GM23248 (cell line): ENCODE measurements at regions not wholly inside any gene's neighbourhood (a gene's known extent, or its start where the extent isn't known, plus 50 kb on each side); places are given as distances from the start of the nearest gene placed in this dataset.

Experiments
- DNase-seq: peaks from one replicate; pipeline ENCODE4 v3.0.0-alpha.2; 2015
- H2AFZ ChIP-seq: fragments of 200-600 bp; sonication (generic); 2 replicates; pipeline ENCODE4 v1.6.1; 2016; ENCODE audit warnings: antibody characterized with exemption
- H3F3A ChIP-seq: fragments of 200-600 bp; sonication (generic); 2 replicates; pipeline ENCODE4 v1.6.1; 2016; ENCODE audit warnings: mild to moderate bottlenecking, antibody characterized with exemption, mixed run types; ENCODE audit not compliant: insufficient read depth
- H3K27ac ChIP-seq: fragments of 200-600 bp; sonication (generic); 2 replicates; pipeline ENCODE4 v1.5.1; 2016; ENCODE audit warnings: mild to moderate bottlenecking
- H3K27me3 ChIP-seq: fragments of 200-600 bp; sonication (generic); replicated peaks from 2 replicates; pipeline ENCODE4 v1.6.1; 2016; ENCODE audit warnings: mild to moderate bottlenecking; ENCODE audit not compliant: insufficient read depth
- H3K36me3 ChIP-seq: fragments of 200-600 bp; sonication (generic); 2 replicates; pipeline ENCODE4 v1.6.1; 2016; ENCODE audit warnings: low read depth, mild to moderate bottlenecking
- H3K4me1 ChIP-seq: fragments of 200-600 bp; sonication (generic); 2 replicates; pipeline ENCODE4 v1.6.1; 2016; ENCODE audit warnings: mild to moderate bottlenecking; ENCODE audit not compliant: insufficient read depth
- H3K4me2 ChIP-seq: fragments of 200-600 bp; sonication (generic); one replicate; pipeline ENCODE4 v1.6.1; 2016; ENCODE audit warnings: mild to moderate bottlenecking; ENCODE audit not compliant: unreplicated experiment
- H3K4me3 ChIP-seq: fragments of 200-600 bp; sonication (generic); 2 replicates; pipeline ENCODE4 v1.5.1; 2016; ENCODE audit warnings: mild to moderate bottlenecking
- H3K79me2 ChIP-seq: fragments of 200-600 bp; sonication (generic); 2 replicates; pipeline ENCODE4 v1.6.1; 2016; ENCODE audit warnings: mild to moderate bottlenecking; ENCODE audit not compliant: insufficient read depth
- H3K9ac ChIP-seq: fragments of 200-600 bp; sonication (generic); 2 replicates; pipeline ENCODE4 v1.6.1; 2016; ENCODE audit warnings: mild to moderate bottlenecking
- H3K9me2 ChIP-seq: fragments of 200-600 bp; sonication (generic); 2 replicates; pipeline ENCODE4 v1.6.1; 2016; ENCODE audit warnings: mixed run types, mild to moderate bottlenecking, moderate library complexity; ENCODE audit not compliant: insufficient read depth
- H3K9me3 ChIP-seq: fragments of 200-600 bp; sonication (generic); one replicate; pipeline ENCODE4 v1.6.1; 2017; ENCODE audit warnings: low read depth
- H4K20me1 ChIP-seq: fragments of 200-600 bp; sonication (generic); 2 replicates; pipeline ENCODE4 v1.6.0; 2016; ENCODE audit not compliant: insufficient read depth
- EZH2 ChIP-seq: fragments of 200-600 bp; sonication (generic); IDR thresholded peaks from 2 replicates; pipeline ENCODE4 v1.6.1; 2018; ENCODE audit warnings: antibody characterized with exemption, mild to moderate bottlenecking; ENCODE audit not compliant: insufficient read depth, poor library complexity, severe bottlenecking
- EZH2phosphoT487 ChIP-seq: fragments of 200-600 bp; sonication (generic); IDR thresholded peaks from 2 replicates; pipeline ENCODE4 v1.6.1; 2018; ENCODE audit warnings: antibody characterized with exemption, moderate library complexity, mild to moderate bottlenecking, low read depth; ENCODE audit not compliant: insufficient read depth
- WGBS, 2 experiments: methylation state at CpG; one replicate each; pipeline ENCODE4 v1.1.6; 2015 to 2017; ENCODE audit warnings: low lambda C conversion rate in 2 of 2, low coverage in 1 of 2; ENCODE audit errors: missing lambda C conversion rate in 2 of 2; 5-methylcytosine and 5-hydroxymethylcytosine counted together
- in situ Hi-C: fragments of 300-500 bp; cut with MboI; formaldehyde crosslinking; loops from 2 replicates; pipeline ENCODE4 v1.15.0; 2020

GRCh38 chr16:73354434-73354833 is 306.5 kb upstream of the ZFHX3 start:
- no peaks in the 10 kb centered on the region for H3K79me2 ChIP-seq
- H2AFZ ChIP-seq, result no peak overlapping the region
- no peak for DNase-seq
- 3 to 6% methylated on average over 10 of the region's 10 CpGs for WGBS, 2 experiments
- no peak overlapping the region for H3K4me3 ChIP-seq
- no peaks in the 10 kb centered on the region for H3K36me3 ChIP-seq
- no peaks in the 10 kb centered on the region for H3K9me2 ChIP-seq
- no peaks in the 10 kb centered on the region for H3K9me3 ChIP-seq
- H3K27ac ChIP-seq, result no peak overlapping the region
- in situ Hi-C loops, result no loop called here
- no peak for TF ChIP-seq EZH2
- H3K4me2 ChIP-seq, result no peak overlapping the region
- H3F3A ChIP-seq, result no peaks in the 10 kb centered on the region
- H4K20me1 ChIP-seq, result no peaks in the 10 kb centered on the region
- no peaks in the 10 kb centered on the region for H3K4me1 ChIP-seq
- peaks cover 19% of the 10 kb centered on the region for H3K27me3 ChIP-seq
- H3K9ac ChIP-seq, result no peak overlapping the region

GRCh38 chr16:73350707-73351452 is 303.0 kb upstream of the ZFHX3 start:
- H3K9me2 ChIP-seq, result no peaks in the 10 kb centered on the region
- no peak for TF ChIP-seq EZH2phosphoT487
- TF ChIP-seq EZH2, result no peak
- no peak overlapping the region for H3K4me2 ChIP-seq
- no peaks in the 10 kb centered on the region for H3K79me2 ChIP-seq
- in situ Hi-C loops, result no loop called here
- no peaks in the 10 kb centered on the region for H3K36me3 ChIP-seq
- H3K4me3 ChIP-seq, result no peak overlapping the region
- no peak overlapping the region for H2AFZ ChIP-seq
- no peaks in the 10 kb centered on the region for H3K9me3 ChIP-seq
- H3K4me1 ChIP-seq, result no peaks in the 10 kb centered on the region
- H3F3A ChIP-seq, result no peaks in the 10 kb centered on the region
- H3K9ac ChIP-seq, result no peak overlapping the region
- no peak for DNase-seq
- WGBS, 2 experiments, result 53 to 54% methylated on average over 18 of the region's 18 CpGs
- no peak overlapping the region for H3K27ac ChIP-seq
- H3K27me3 ChIP-seq, result peaks cover 19% of the 10 kb centered on the region
- no peaks in the 10 kb centered on the region for H4K20me1 ChIP-seq

- Histone ChIP-seq H3K27me3 (0 out of 2 replicates have a peak, but pooled peaks cover 4% of the 10 kb centered on the region), H3K27ac (no peak overlapping the region), H3K9ac (no peak overlapping the region), H4K20me1 (no peaks in the 10 kb centered on the region), H2AFZ (no peak overlapping the region), H3K4me3 (no peak overlapping the region), H3K4me2 (no peak overlapping the region), H3K36me3 (no peaks in the 10 kb centered on the region), H3K4me1 (no peaks in the 10 kb centered on the region), H3K9me2 (no peaks in the 10 kb centered on the region), H3K9me3 (no peaks in the 10 kb centered on the region), H3K79me2 (no peaks in the 10 kb centered on the region), H3F3A (no peaks in the 10 kb centered on the region)
- in situ Hi-C loops, result no loop called here
- 34 to 43% methylated on average over 7 of the region's 7 CpGs for WGBS, 2 experiments
- TF ChIP-seq EZH2, result no peak
- no peak for DNase-seq
These were observed 299.8 kb upstream of the ZFHX3 start for GRCh38 chr16:73347500-73348375.

GRCh38 chr16:73339821-73340220 is 291.9 kb upstream of the ZFHX3 start:
- in situ Hi-C loops, result no loop called here
- WGBS, 2 experiments, result 42 to 45% methylated on average over 6 of the region's 6 CpGs

More at GRCh38 chr16:73339821-73340220, 291.9 kb upstream of the ZFHX3 start:
- Histone ChIP-seq H3K27ac (no peak overlapping the region), H3K4me3 (no peak overlapping the region), H3F3A (no peaks in the 10 kb centered on the region), H3K9ac (no peak overlapping the region), H3K36me3 (no peaks in the 10 kb centered on the region), H3K79me2 (no peaks in the 10 kb centered on the region), H3K27me3 (0 out of 2 replicates have a peak, but pooled peaks cover 4% of the 10 kb centered on the region), H3K4me2 (no peak overlapping the region), H2AFZ (no peak overlapping the region), H3K4me1 (no peaks in the 10 kb centered on the region), H4K20me1 (no peaks in the 10 kb centered on the region), H3K9me3 (no peaks in the 10 kb centered on the region), H3K9me2 (no peaks in the 10 kb centered on the region)
- TF ChIP-seq EZH2phosphoT487, result no peak
- TF ChIP-seq EZH2, result no peak
- DNase-seq, result no peak
